HEK293 (cell line): ENCODE measurements at regions not wholly inside any gene's neighbourhood (a gene's known extent, or its start where the extent isn't known, plus 50 kb on each side); places are given as distances from the start of the nearest gene placed in this dataset.
A peak's percentile ranks its signal among the peaks of the same experiment; 100 is the strongest.

Experiments used
- BCL11A ChIP-seq: fragments of 450-650 bp; formaldehyde crosslinking; IDR thresholded peaks from 2 replicates; pipeline ENCODE4 v1.5.1; 2016; ENCODE audit warnings: low read depth, missing biosample characterization, missing genetic modification characterization
- GLI4 ChIP-seq: fragments of 450-650 bp; formaldehyde crosslinking; IDR thresholded peaks from 2 replicates; pipeline ENCODE4 v1.5.1; 2016; ENCODE audit warnings: missing biosample characterization, missing genetic modification characterization
- KLF10 ChIP-seq: fragments of 450-650 bp; IDR thresholded peaks from 2 replicates; pipeline ENCODE4 v1.5.1; 2018; ENCODE audit warnings: missing biosample characterization, mild to moderate bottlenecking, missing genetic modification characterization
- SCRT2 ChIP-seq: fragments of 450-650 bp; formaldehyde crosslinking; IDR thresholded peaks from 2 replicates; pipeline ENCODE4 v1.5.1; 2016; ENCODE audit warnings: missing biosample characterization, missing genetic modification characterization
- TRIM28 ChIP-seq: IDR thresholded peaks from 2 replicates; pipeline ENCODE4 v1.6.1; 2011; ENCODE audit warnings: low read length, control low read depth, borderline replicate concordance
- ZBTB1 ChIP-seq: fragments of 450-650 bp; formaldehyde crosslinking; IDR thresholded peaks from 2 replicates; pipeline ENCODE4 v1.5.1; 2016; ENCODE audit warnings: missing biosample characterization, missing genetic modification characterization
- ZIC2 ChIP-seq: fragments of 450-650 bp; formaldehyde crosslinking; IDR thresholded peaks from 2 replicates; pipeline ENCODE4 v1.5.1; 2016; ENCODE audit warnings: missing biosample characterization, missing genetic modification characterization
- ZNF169 ChIP-seq: fragments of 450-650 bp; formaldehyde crosslinking; IDR thresholded peaks from 2 replicates; pipeline ENCODE4 v1.5.1; 2016; ENCODE audit warnings: missing biosample characterization, missing genetic modification characterization
- ZNF23 ChIP-seq: fragments of 450-650 bp; formaldehyde crosslinking; IDR thresholded peaks from 2 replicates; pipeline ENCODE4 v1.5.1; 2016; ENCODE audit warnings: missing biosample characterization, missing genetic modification characterization, borderline replicate concordance
- ZNF248 ChIP-seq: fragments of 450-650 bp; formaldehyde crosslinking; IDR thresholded peaks from 2 replicates; pipeline ENCODE4 v1.5.1; 2017; ENCODE audit warnings: missing biosample characterization, missing genetic modification characterization
- ZNF426 ChIP-seq: fragments of 450-650 bp; formaldehyde crosslinking; IDR thresholded peaks from 2 replicates; pipeline ENCODE4 v1.5.1; 2017; ENCODE audit warnings: missing biosample characterization, missing genetic modification characterization, mild to moderate bottlenecking, inconsistent platforms, moderate library complexity
- ZNF48 ChIP-seq: fragments of 450-650 bp; formaldehyde crosslinking; IDR thresholded peaks from 2 replicates; pipeline ENCODE4 v1.5.1; 2016; ENCODE audit warnings: missing biosample characterization, missing genetic modification characterization
- ZNF548 ChIP-seq: fragments of 450-650 bp; formaldehyde crosslinking; IDR thresholded peaks from 2 replicates; pipeline ENCODE4 v1.5.1; 2016; ENCODE audit warnings: missing biosample characterization, missing genetic modification characterization
- ZNF549 ChIP-seq: fragments of 450-650 bp; IDR thresholded peaks from 2 replicates; pipeline ENCODE4 v1.5.1; 2018; ENCODE audit warnings: missing biosample characterization, missing genetic modification characterization, mild to moderate bottlenecking, inconsistent platforms, moderate library complexity
- ZNF621 ChIP-seq: fragments of 450-650 bp; formaldehyde crosslinking; IDR thresholded peaks from 2 replicates; pipeline ENCODE4 v1.5.1; 2017; ENCODE audit warnings: missing biosample characterization, missing genetic modification characterization
- ZNF623 ChIP-seq: fragments of 450-650 bp; formaldehyde crosslinking; IDR thresholded peaks from 2 replicates; pipeline ENCODE4 v1.5.1; 2016; ENCODE audit warnings: missing biosample characterization, missing genetic modification characterization
- ZNF654 ChIP-seq: fragments of 450-650 bp; formaldehyde crosslinking; IDR thresholded peaks from 2 replicates; pipeline ENCODE4 v1.5.1; 2016; ENCODE audit warnings: low read depth, missing biosample characterization, missing genetic modification characterization
- TF ChIP-seq, protein P1 (sequence below): fragments of 450-650 bp; formaldehyde crosslinking; IDR thresholded peaks from 2 replicates; pipeline ENCODE4 v1.5.1; 2016; ENCODE audit warnings: missing biosample characterization, missing genetic modification characterization
- TF ChIP-seq, protein P2 (sequence below): fragments of 450-650 bp; formaldehyde crosslinking; IDR thresholded peaks from 2 replicates; pipeline ENCODE4 v1.5.1; 2016; ENCODE audit warnings: missing biosample characterization, missing genetic modification characterization
- TF ChIP-seq, protein P3 (sequence below): fragments of 450-650 bp; formaldehyde crosslinking; IDR thresholded peaks from 2 replicates; pipeline ENCODE4 v1.5.1; 2016; ENCODE audit warnings: missing biosample characterization, missing genetic modification characterization
- TF ChIP-seq, protein P4 (sequence below): fragments of 450-650 bp; formaldehyde crosslinking; IDR thresholded peaks from 2 replicates; pipeline ENCODE4 v1.5.1; 2016; ENCODE audit warnings: missing biosample characterization, missing genetic modification characterization
- TF ChIP-seq, protein P5 (sequence below): fragments of 450-650 bp; formaldehyde crosslinking; IDR thresholded peaks from 2 replicates; pipeline ENCODE4 v1.5.1; 2016; ENCODE audit warnings: missing biosample characterization, missing genetic modification characterization
- TF ChIP-seq, protein P6 (sequence below): fragments of 450-650 bp; formaldehyde crosslinking; IDR thresholded peaks from 2 replicates; pipeline ENCODE4 v1.5.1; 2016; ENCODE audit warnings: missing biosample characterization, missing genetic modification characterization
- TF ChIP-seq, protein P7 (sequence below): fragments of 450-650 bp; formaldehyde crosslinking; IDR thresholded peaks from 2 replicates; pipeline ENCODE4 v1.5.1; 2016; ENCODE audit warnings: missing biosample characterization, missing genetic modification characterization
- TF ChIP-seq, protein P8 (sequence below): fragments of 450-650 bp; formaldehyde crosslinking; IDR thresholded peaks from 2 replicates; pipeline ENCODE4 v1.5.1; 2017; ENCODE audit warnings: missing biosample characterization, missing genetic modification characterization

DNA sequence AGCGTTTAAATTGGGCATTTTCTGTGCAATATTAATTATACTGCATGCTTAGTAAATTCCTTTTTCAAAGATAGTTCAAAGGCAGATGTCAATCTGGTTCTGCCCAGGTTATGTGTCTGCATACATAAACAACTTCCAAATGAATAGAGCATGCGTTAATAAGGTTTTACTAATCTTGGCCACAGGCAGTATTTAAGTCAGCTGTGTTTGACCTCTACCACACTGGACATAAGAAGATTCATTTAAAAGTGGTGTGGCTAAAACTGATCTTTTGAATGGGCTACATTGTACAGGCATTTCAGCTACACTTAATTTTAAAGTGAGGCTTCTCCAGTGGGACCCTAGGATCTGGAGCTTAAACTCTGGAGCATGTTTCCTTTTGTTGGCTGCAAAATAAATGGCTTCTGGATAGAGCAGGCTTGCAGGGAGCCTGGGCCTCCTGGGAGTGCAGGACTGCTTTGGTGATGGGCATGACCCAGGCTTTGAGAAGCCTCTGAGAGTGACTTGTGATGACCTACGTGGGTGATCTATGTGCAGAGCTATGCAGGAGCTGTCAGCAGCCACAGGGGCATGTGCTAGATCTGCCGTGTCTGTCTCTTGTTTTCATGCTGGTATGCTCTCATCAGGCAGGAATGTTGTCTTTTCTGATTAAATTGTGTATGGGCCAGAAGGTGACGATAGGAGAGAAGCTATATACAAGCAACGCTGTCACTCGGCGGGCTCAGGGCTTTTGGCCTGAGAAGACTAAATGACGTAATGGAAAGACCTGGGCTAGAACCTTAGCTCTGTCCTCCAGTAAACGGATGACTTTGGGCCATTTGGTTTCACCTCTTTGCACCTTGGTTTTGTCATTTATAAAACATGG lies 331.2 kb downstream of the QKI start (continued):
- TF ChIP-seq, protein P1, sequence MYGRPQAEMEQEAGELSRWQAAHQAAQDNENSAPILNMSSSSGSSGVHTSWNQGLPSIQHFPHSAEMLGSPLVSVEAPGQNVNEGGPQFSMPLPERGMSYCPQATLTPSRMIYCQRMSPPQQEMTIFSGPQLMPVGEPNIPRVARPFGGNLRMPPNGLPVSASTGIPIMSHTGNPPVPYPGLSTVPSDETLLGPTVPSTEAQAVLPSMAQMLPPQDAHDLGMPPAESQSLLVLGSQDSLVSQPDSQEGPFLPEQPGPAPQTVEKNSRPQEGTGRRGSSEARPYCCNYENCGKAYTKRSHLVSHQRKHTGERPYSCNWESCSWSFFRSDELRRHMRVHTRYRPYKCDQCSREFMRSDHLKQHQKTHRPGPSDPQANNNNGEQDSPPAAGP (tag by site-specific recombination), result peak; percentile 54; the same call in 1 of the 2 replicates
- TF ChIP-seq, protein P2, sequence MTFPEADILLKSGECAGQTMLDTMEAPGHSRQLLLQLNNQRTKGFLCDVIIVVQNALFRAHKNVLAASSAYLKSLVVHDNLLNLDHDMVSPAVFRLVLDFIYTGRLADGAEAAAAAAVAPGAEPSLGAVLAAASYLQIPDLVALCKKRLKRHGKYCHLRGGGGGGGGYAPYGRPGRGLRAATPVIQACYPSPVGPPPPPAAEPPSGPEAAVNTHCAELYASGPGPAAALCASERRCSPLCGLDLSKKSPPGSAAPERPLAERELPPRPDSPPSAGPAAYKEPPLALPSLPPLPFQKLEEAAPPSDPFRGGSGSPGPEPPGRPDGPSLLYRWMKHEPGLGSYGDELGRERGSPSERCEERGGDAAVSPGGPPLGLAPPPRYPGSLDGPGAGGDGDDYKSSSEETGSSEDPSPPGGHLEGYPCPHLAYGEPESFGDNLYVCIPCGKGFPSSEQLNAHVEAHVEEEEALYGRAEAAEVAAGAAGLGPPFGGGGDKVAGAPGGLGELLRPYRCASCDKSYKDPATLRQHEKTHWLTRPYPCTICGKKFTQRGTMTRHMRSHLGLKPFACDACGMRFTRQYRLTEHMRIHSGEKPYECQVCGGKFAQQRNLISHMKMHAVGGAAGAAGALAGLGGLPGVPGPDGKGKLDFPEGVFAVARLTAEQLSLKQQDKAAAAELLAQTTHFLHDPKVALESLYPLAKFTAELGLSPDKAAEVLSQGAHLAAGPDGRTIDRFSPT (tag by site-specific recombination), result peak; percentile 93
- no peak for TF ChIP-seq SCRT2 (tag by site-specific recombination)
- 0 out of 2 replicates have a peak, but pooled peaks have one; percentile 15 for TF ChIP-seq GLI4 (tag by site-specific recombination)
- TF ChIP-seq ZNF621 (tag by site-specific recombination), result no peak
- no peak for TF ChIP-seq ZNF23 (tag by site-specific recombination)
- TF ChIP-seq ZNF654 (tag by site-specific recombination), result 0 out of 2 replicates have a peak, but pooled peaks have one; percentile 2
- TF ChIP-seq, protein P3, sequence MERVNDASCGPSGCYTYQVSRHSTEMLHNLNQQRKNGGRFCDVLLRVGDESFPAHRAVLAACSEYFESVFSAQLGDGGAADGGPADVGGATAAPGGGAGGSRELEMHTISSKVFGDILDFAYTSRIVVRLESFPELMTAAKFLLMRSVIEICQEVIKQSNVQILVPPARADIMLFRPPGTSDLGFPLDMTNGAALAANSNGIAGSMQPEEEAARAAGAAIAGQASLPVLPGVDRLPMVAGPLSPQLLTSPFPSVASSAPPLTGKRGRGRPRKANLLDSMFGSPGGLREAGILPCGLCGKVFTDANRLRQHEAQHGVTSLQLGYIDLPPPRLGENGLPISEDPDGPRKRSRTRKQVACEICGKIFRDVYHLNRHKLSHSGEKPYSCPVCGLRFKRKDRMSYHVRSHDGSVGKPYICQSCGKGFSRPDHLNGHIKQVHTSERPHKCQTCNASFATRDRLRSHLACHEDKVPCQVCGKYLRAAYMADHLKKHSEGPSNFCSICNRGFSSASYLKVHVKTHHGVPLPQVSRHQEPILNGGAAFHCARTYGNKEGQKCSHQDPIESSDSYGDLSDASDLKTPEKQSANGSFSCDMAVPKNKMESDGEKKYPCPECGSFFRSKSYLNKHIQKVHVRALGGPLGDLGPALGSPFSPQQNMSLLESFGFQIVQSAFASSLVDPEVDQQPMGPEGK (tag by site-specific recombination), result peak; percentile 45; the same call in 1 of the 2 replicates
- TF ChIP-seq ZNF549 (tag by site-specific recombination), result no peak
- TF ChIP-seq, protein P4, sequence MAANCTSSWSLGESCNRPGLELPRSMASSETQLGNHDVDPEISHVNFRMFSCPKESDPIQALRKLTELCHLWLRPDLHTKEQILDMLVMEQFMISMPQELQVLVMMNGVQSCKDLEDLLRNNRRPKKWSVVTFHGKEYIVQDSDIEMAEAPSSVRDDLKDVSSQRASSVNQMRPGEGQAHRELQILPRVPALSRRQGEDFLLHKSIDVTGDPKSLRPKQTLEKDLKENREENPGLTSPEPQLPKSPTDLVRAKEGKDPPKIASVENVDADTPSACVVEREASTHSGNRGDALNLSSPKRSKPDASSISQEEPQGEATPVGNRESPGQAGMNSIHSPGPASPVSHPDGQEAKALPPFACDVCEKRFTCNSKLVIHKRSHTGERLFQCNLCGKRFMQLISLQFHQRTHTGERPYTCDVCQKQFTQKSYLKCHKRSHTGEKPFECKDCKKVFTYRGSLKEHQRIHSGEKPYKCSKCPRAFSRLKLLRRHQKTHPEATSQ (tag by site-specific recombination), result 0 out of 2 replicates have a peak, but pooled peaks have one; percentile 17
- no peak for TF ChIP-seq ZNF248
- TF ChIP-seq, protein P5, sequence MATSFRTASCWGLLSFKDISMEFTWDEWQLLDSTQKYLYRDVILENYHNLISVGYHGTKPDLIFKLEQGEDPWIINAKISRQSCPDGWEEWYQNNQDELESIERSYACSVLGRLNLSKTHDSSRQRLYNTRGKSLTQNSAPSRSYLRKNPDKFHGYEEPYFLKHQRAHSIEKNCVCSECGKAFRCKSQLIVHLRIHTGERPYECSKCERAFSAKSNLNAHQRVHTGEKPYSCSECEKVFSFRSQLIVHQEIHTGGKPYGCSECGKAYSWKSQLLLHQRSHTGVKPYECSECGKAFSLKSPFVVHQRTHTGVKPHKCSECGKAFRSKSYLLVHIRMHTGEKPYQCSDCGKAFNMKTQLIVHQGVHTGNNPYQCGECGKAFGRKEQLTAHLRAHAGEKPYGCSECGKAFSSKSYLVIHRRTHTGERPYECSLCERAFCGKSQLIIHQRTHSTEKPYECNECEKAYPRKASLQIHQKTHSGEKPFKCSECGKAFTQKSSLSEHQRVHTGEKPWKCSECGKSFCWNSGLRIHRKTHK (tag by site-specific recombination), result no peak
- TF ChIP-seq, protein P6, sequence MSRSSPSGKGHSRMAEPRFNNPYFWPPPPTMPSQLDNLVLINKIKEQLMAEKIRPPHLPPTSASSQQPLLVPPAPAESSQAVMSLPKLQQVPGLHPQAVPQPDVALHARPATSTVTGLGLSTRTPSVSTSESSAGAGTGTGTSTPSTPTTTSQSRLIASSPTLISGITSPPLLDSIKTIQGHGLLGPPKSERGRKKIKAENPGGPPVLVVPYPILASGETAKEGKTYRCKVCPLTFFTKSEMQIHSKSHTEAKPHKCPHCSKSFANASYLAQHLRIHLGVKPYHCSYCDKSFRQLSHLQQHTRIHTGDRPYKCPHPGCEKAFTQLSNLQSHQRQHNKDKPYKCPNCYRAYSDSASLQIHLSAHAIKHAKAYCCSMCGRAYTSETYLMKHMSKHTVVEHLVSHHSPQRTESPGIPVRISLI, result peak; percentile 54; the same call in 1 of the 2 replicates
- TF ChIP-seq, protein P7, sequence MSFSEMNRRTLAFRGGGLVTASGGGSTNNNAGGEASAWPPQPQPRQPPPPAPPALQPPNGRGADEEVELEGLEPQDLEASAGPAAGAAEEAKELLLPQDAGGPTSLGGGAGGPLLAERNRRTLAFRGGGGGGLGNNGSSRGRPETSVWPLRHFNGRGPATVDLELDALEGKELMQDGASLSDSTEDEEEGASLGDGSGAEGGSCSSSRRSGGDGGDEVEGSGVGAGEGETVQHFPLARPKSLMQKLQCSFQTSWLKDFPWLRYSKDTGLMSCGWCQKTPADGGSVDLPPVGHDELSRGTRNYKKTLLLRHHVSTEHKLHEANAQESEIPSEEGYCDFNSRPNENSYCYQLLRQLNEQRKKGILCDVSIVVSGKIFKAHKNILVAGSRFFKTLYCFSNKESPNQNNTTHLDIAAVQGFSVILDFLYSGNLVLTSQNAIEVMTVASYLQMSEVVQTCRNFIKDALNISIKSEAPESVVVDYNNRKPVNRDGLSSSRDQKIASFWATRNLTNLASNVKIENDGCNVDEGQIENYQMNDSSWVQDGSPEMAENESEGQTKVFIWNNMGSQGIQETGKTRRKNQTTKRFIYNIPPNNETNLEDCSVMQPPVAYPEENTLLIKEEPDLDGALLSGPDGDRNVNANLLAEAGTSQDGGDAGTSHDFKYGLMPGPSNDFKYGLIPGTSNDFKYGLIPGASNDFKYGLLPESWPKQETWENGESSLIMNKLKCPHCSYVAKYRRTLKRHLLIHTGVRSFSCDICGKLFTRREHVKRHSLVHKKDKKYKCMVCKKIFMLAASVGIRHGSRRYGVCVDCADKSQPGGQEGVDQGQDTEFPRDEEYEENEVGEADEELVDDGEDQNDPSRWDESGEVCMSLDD, result no peak
- no peak for TF ChIP-seq ZNF48 (tag by site-specific recombination)
- TF ChIP-seq BCL11A, result peak; percentile 74; the same call in 1 of the 2 replicates
- no peak for TF ChIP-seq ZNF426 (tag by site-specific recombination)
- TF ChIP-seq ZIC2, result peak; percentile 75
- peak; percentile 59 for TF ChIP-seq KLF10 (tag by site-specific recombination)
- TF ChIP-seq, protein P8, sequence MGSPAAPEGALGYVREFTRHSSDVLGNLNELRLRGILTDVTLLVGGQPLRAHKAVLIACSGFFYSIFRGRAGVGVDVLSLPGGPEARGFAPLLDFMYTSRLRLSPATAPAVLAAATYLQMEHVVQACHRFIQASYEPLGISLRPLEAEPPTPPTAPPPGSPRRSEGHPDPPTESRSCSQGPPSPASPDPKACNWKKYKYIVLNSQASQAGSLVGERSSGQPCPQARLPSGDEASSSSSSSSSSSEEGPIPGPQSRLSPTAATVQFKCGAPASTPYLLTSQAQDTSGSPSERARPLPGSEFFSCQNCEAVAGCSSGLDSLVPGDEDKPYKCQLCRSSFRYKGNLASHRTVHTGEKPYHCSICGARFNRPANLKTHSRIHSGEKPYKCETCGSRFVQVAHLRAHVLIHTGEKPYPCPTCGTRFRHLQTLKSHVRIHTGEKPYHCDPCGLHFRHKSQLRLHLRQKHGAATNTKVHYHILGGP (tag by site-specific recombination), result no peak
- TF ChIP-seq ZBTB1 (tag by site-specific recombination), result no peak
- TF ChIP-seq ZNF548 (tag by site-specific recombination), result no peak
- TF ChIP-seq ZNF169 (tag by site-specific recombination), result no peak
- peak; percentile 84; the same call in 1 of the 2 replicates for TF ChIP-seq TRIM28
- no peak for TF ChIP-seq ZNF623 (tag by site-specific recombination)
